ENCODE measurements at regions not wholly inside any gene's neighbourhood (a gene's known extent, or its start where the extent isn't known, plus 50 kb on each side); places are given as distances from the start of the nearest gene placed in this dataset.

- TF ChIP-seq REL (CRISPR knock-in tag; conservative IDR thresholded peaks at IDR 0.05) (no peak), KDM6A (CRISPR knock-in tag; IDR thresholded peaks at IDR 0.05; ENCODE audit: low read depth) (peak; percentile 55; the same call in 1 of the 2 replicates), ZNF224 (CRISPR knock-in tag; IDR thresholded peaks at IDR 0.05) (no peak), HNF4G (IDR thresholded peaks at IDR 0.05; ENCODE audit: borderline replicate concordance, low read depth, low read length) (peak; percentile 92), HNF4G (CRISPR knock-in tag; IDR thresholded peaks at IDR 0.05; ENCODE audit: borderline replicate concordance, low read depth) (no peak), ZNF839 (CRISPR knock-in tag; IDR thresholded peaks at IDR 0.05; ENCODE audit: borderline replicate concordance) (no peak), HNRNPL (IDR thresholded peaks at IDR 0.05; ENCODE audit: low read depth, low read length) (peak; percentile 98), ZNF629 (CRISPR knock-in tag; conservative IDR thresholded peaks at IDR 0.05) (peak; percentile 28; the same call in 1 of the 2 replicates), ZNF256 (CRISPR knock-in tag; conservative IDR thresholded peaks at IDR 0.05) (no peak), ESRRA (CRISPR knock-in tag; IDR thresholded peaks at IDR 0.05; ENCODE audit: low read depth) (peak; percentile 76), ZSCAN29 (CRISPR knock-in tag; conservative IDR thresholded peaks at IDR 0.05) (no peak), SOX13 (IDR thresholded peaks at IDR 0.05) (no peak), SOX13 (CRISPR knock-in tag; conservative IDR thresholded peaks at IDR 0.05 in 1 of 2, IDR thresholded peaks at IDR 0.05 in 1 of 2) (no peak), RXRB (CRISPR knock-in tag; IDR thresholded peaks at IDR 0.05; ENCODE audit: borderline replicate concordance) (peak; percentile 64; the same call in 1 of the 2 replicates), BCL3 (CRISPR knock-in tag; IDR thresholded peaks at IDR 0.05) (no peak), ZNF740 (CRISPR knock-in tag; IDR thresholded peaks at IDR 0.05) (peak; percentile 72), ZNF687 (CRISPR knock-in tag; IDR thresholded peaks at IDR 0.05) (peak; percentile 54; the same call in 1 of the 2 replicates)
- TF ChIP-seq, protein P1, sequence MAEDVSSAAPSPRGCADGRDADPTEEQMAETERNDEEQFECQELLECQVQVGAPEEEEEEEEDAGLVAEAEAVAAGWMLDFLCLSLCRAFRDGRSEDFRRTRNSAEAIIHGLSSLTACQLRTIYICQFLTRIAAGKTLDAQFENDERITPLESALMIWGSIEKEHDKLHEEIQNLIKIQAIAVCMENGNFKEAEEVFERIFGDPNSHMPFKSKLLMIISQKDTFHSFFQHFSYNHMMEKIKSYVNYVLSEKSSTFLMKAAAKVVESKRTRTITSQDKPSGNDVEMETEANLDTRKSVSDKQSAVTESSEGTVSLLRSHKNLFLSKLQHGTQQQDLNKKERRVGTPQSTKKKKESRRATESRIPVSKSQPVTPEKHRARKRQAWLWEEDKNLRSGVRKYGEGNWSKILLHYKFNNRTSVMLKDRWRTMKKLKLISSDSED (CRISPR knock-in tag; IDR thresholded peaks at IDR 0.05): 0 out of 2 replicates have a peak, but pooled peaks have one; percentile 55
- TF ChIP-seq, protein P2, sequence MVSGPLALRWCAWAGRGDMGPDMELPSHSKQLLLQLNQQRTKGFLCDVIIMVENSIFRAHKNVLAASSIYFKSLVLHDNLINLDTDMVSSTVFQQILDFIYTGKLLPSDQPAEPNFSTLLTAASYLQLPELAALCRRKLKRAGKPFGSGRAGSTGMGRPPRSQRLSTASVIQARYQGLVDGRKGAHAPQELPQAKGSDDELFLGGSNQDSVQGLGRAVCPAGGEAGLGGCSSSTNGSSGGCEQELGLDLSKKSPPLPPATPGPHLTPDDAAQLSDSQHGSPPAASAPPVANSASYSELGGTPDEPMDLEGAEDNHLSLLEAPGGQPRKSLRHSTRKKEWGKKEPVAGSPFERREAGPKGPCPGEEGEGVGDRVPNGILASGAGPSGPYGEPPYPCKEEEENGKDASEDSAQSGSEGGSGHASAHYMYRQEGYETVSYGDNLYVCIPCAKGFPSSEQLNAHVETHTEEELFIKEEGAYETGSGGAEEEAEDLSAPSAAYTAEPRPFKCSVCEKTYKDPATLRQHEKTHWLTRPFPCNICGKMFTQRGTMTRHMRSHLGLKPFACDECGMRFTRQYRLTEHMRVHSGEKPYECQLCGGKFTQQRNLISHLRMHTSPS (CRISPR knock-in tag; IDR thresholded peaks at IDR 0.05; ENCODE audit: low read depth): peak; percentile 87
Observed at GRCh38 chr20:62543470-62544302, 67.9 kb upstream of the GATA5 start (continued).

Data from HepG2 (cell line).